Stomach (tissue), 8 donors: ENCODE measurements at regions not wholly inside any gene's neighbourhood (a gene's known extent, or its start where the extent isn't known, plus 50 kb on each side); places are given as distances from the start of the nearest gene placed in this dataset.

Experiments used
- DNase-seq, 2 donors: peaks; one replicate each; pipeline versions ENCODE4 v3.0.0 to v3.0.0-alpha.2; 2013 to 2019
- H3K27ac ChIP-seq, 5 donors: fragments of 200-600 bp in 4 of 5; sonication (generic) in 4 of 5; one replicate each; pipeline ENCODE4 v1.5.1; 2013 to 2019; ENCODE audit warnings: mild to moderate bottlenecking in 1 of 5, moderate library complexity in 1 of 5
- H3K27me3 ChIP-seq, 3 donors: fragments of 200-600 bp; sonication (generic); one replicate each; pipeline ENCODE4 v1.5.1; 2017 to 2019; ENCODE audit warnings: mixed run types in 1 of 3
- H3K36me3 ChIP-seq, 4 donors: fragments of 200-600 bp; sonication (generic); 1 replicate in 3 of 4; 2 replicates in 1 of 4; pipeline ENCODE4 v1.5.1; 2016 to 2019
- H3K4me1 ChIP-seq, 4 donors: fragments of 200-600 bp; sonication (generic); one replicate each; pipeline ENCODE4 v1.5.1; 2016 to 2019
- H3K4me3 ChIP-seq, 4 donors: fragments of 200-600 bp; sonication (generic) in 3 of 4; one replicate each; pipeline ENCODE4 v1.5.1; 2016 to 2019; ENCODE audit warnings: mild to moderate bottlenecking in 1 of 4
- H3K9me3 ChIP-seq, 4 donors: fragments of 200-600 bp; sonication (generic); one replicate each; pipeline ENCODE4 v1.5.1; 2016 to 2019
- CTCF ChIP-seq, 7 experiments: fragments of 450-650 bp in 4 of 7; fragments of 200-600 bp in 3 of 7; sonication (generic) in 3 of 7; IDR thresholded peaks; one replicate each; pipeline ENCODE4 v1.5.1; 2016 to 2019; ENCODE audit warnings: antibody characterized with exemption in 7 of 7, control low read depth in 2 of 7, mild to moderate bottlenecking in 1 of 7
- EP300 ChIP-seq: sonication (generic); formaldehyde crosslinking; IDR thresholded peaks from one replicate; pipeline ENCODE4 v1.6.1; 2017; ENCODE audit warnings: antibody characterized with exemption
- POLR2A ChIP-seq, 4 donors: fragments of 450-650 bp; IDR thresholded peaks; one replicate each; pipeline ENCODE4 v1.6.1; 2016; ENCODE audit warnings: antibody characterized with exemption in 4 of 4, control low read depth in 2 of 4, mild to moderate bottlenecking in 1 of 4, moderate library complexity in 1 of 4
- POLR2AphosphoS5 ChIP-seq, 3 donors: sonication (generic); formaldehyde crosslinking; IDR thresholded peaks; one replicate each; pipeline ENCODE4 v1.6.1; 2016; ENCODE audit warnings: antibody characterized with exemption in 3 of 3
- WGBS, 5 donors: extraction: QIAGEN DNeasy Blood & Tissue Kit in 3 of 5; methylation state at CpG; one replicate each; pipeline versions ENCODE4 v1.1.5 to v1.1.7; 2013 to 2018; 5-methylcytosine and 5-hydroxymethylcytosine counted together
- intact Hi-C: fragments of 100-400 bp; cut with DNase I; formaldehyde crosslinking; loops from one replicate; pipeline ENCODE4 v1.15.1; 2023; ENCODE audit warnings: low total_unique reads
- donor health status: healthy with polysubstance abuse.
- donor health status: Bipolar disorder and iron deficiency.
- donor health status: healthy.

GRCh38 chr7:18387191-18387735, 108.3 kb upstream of the HDAC9 start:
- DNase-seq: no peak
- TF ChIP-seq EP300 (no peak), POLR2AphosphoS5 (IDR thresholded peaks at IDR 0.05) (no peak), CTCF (IDR thresholded peaks at IDR 0.05) (no peak)
- H3K4me3 ChIP-seq: no peak overlapping the region
- WGBS, 5 donors: 69 to 83% (median 79%) methylated on average over 2 of the region's 2 CpGs
- no peaks in the 10 kb centered on the region for H3K36me3 ChIP-seq
- H3K27me3 ChIP-seq: no peaks in the 10 kb centered on the region
- no peak overlapping the region for H3K27ac ChIP-seq
- H3K4me1 ChIP-seq: peaks cover 3 to 21% (median 9%) of the 10 kb centered on the region in 4 donors
- intact Hi-C loops: no loop called here
- no peaks in the 10 kb centered on the region for H3K9me3 ChIP-seq

- Histone ChIP-seq H3K27ac (peak overlapping the region in 3 of 5 donors; percentile 16 to 47 (median 44)), H3K4me3 (no peak overlapping the region), H3K27me3 (no peaks in the 10 kb centered on the region), H3K36me3 (no peaks in the 10 kb centered on the region), H3K4me1 (peaks cover 3 to 21% (median 9%) of the 10 kb centered on the region in 4 donors), H3K9me3 (no peaks in the 10 kb centered on the region)
- DNase-seq: no peak
- TF ChIP-seq POLR2A (IDR thresholded peaks at IDR 0.05): no peak
- TF ChIP-seq POLR2AphosphoS5 (IDR thresholded peaks at IDR 0.05): no peak
- TF ChIP-seq EP300: no peak
- no peak for TF ChIP-seq CTCF (IDR thresholded peaks at IDR 0.05)
- intact Hi-C loops: no loop called here
- 51 to 80% (median 65%) methylated on average over 3 of the region's 3 CpGs for WGBS, 5 donors
These were observed 105.0 kb upstream of the HDAC9 start for GRCh38 chr7:18390535-18390907.

DNA sequence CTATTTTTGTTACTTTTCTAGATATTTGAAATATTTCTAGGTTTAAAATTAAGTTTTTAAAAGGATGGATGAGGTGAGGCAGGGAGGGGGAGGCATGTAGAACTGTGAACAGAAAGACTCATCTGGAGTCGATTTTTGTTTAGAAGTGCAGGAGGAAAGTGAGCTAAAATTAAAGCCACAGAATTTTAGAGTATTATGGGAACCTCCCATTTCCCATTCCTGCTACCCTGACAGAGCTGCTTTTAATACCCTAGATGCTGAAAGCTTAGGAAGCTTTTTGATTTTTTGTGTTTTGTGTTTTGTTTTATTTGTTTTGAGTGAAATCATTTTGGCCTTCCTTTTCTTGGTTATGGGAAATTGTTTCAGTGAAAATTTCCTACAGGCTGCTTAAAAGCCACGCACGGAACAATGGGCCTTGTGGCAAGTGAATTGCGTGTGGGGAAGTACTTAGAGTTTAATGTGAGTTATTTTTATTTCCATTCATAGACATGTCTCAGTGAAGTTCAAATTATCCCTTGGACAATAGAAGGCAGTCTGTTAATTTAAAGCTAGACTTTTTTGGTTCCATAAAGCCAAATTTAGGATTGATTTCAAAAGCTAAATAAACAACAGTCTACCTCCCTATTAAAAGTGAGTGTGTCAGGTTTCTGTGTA, 102.0 kb upstream of the HDAC9 start:
- H3K4me3 ChIP-seq: no peak overlapping the region
- no peaks in the 10 kb centered on the region for H3K9me3 ChIP-seq
- WGBS, 5 donors: 67 to 78% (median 73%) methylated on average over 4 of the region's 4 CpGs
- peaks cover 3 to 21% (median 9%) of the 10 kb centered on the region in 4 donors for H3K4me1 ChIP-seq
- DNase-seq: peak in 1 of 2 donors; percentile 13
- no peaks in the 10 kb centered on the region for H3K27me3 ChIP-seq
- intact Hi-C loops: no loop called here
- no peaks in the 10 kb centered on the region for H3K36me3 ChIP-seq
- no peak overlapping the region for H3K27ac ChIP-seq
- TF ChIP-seq CTCF (IDR thresholded peaks at IDR 0.05) (no peak), EP300 (no peak), POLR2AphosphoS5 (IDR thresholded peaks at IDR 0.05) (no peak)

DNA sequence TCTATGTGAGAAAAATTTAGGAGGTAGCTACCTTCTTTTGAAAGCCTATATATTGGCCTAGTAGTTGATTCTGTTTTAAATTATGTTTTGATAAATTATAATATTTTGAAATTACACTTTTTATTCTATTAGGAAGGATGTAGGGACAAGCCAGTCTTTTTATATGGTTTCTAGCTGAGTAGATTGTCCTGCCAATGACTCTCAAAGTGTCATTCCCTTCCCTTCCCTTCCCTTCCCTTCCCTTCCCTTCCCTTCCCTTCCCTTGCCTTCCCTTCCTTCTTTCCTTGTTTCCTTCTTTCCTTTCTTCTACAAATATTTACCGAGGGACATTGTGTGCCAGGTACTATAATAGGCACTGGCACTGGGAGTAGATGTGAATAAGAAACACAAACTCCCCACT, 99.7 kb upstream of the HDAC9 start:
- Histone ChIP-seq H3K9me3 (no peaks in the 10 kb centered on the region), H3K36me3 (no peaks in the 10 kb centered on the region), H3K4me1 (peaks cover 0 to 5% (median 0%) of the 10 kb centered on the region in 4 donors), H3K27ac (no peak overlapping the region), H3K4me3 (no peak overlapping the region), H3K27me3 (no peaks in the 10 kb centered on the region)
- TF ChIP-seq EP300 (no peak), CTCF (IDR thresholded peaks at IDR 0.05) (no peak), POLR2A (IDR thresholded peaks at IDR 0.05) (no peak), POLR2AphosphoS5 (IDR thresholded peaks at IDR 0.05) (no peak)
- DNase-seq: no peak
- 64 to 92% (median 81%) methylated on average over 1 of the region's 1 CpG for WGBS, 5 donors
- intact Hi-C loops: no loop called here
